ENCODE measurements at regions not wholly inside any gene's neighbourhood (a gene's known extent, or its start where the extent isn't known, plus 50 kb on each side); places are given as distances from the start of the nearest gene placed in this dataset.

- no peak for DNase-seq
These were observed 892.0 kb downstream of the GATA3 start for GRCh38 chr10:8946451-8946850.

GRCh38 chr10:8950978-8951377 lies 896.5 kb downstream of the GATA3 start:
- no peak for DNase-seq

GRCh38 chr10:8951440-8952089 lies 897.1 kb downstream of the GATA3 start:
- DNase-seq = no peak

GRCh38 chr10:8956400-8956799 lies 901.9 kb downstream of the GATA3 start:
- DNase-seq = no peak

- no peak for DNase-seq
These were observed 907.8 kb downstream of the GATA3 start for GRCh38 chr10:8962249-8962648.

GRCh38 chr10:8967061-8967460 lies 912.6 kb downstream of the GATA3 start:
- DNase-seq = no peak

GRCh38 chr10:8969853-8970252 lies 915.4 kb downstream of the GATA3 start:
- no peak for DNase-seq

- DNase-seq = no peak
These were observed 921.0 kb downstream of the GATA3 start for GRCh38 chr10:8975535-8975934.

- DNase-seq = no peak
These were observed 923.6 kb downstream of the GATA3 start for GRCh38 chr10:8978100-8978499.

GRCh38 chr10:8979976-8980375 lies 925.5 kb downstream of the GATA3 start:
- no peak for DNase-seq

GRCh38 chr10:8981277-8981676 lies 926.8 kb downstream of the GATA3 start:
- DNase-seq = no peak

GRCh38 chr10:8985651-8986050 lies 931.2 kb downstream of the GATA3 start:
- DNase-seq = no peak

- DNase-seq = no peak
These were observed 932.5 kb downstream of the GATA3 start for GRCh38 chr10:8986975-8987374.

- no peak for DNase-seq
These were observed 933.2 kb downstream of the GATA3 start for GRCh38 chr10:8987712-8988111.

GRCh38 chr10:8990280-8990987 lies 935.9 kb downstream of the GATA3 start:
- DNase-seq = no peak

GRCh38 chr10:8992009-8992408 lies 937.5 kb downstream of the GATA3 start:
- DNase-seq = no peak

- DNase-seq = no peak
These were observed 939.4 kb downstream of the GATA3 start for GRCh38 chr10:8993864-8994263.

- no peak for DNase-seq
These were observed 944.3 kb downstream of the GATA3 start for GRCh38 chr10:8998751-8999150.

GRCh38 chr10:9003122-9003521 lies 948.6 kb downstream of the GATA3 start:
- no peak for DNase-seq

GRCh38 chr10:9004736-9005135 lies 950.2 kb downstream of the GATA3 start:
- no peak for DNase-seq

GRCh38 chr10:9009505-9009904 lies 955.0 kb downstream of the GATA3 start:
- no peak for DNase-seq

- DNase-seq = no peak
These were observed 955.6 kb downstream of the GATA3 start for GRCh38 chr10:9010093-9010492.

- DNase-seq = no peak
These were observed 956.6 kb downstream of the GATA3 start for GRCh38 chr10:9010931-9011670.

- DNase-seq = no peak
These were observed 957.8 kb downstream of the GATA3 start for GRCh38 chr10:9012312-9012711.

Measured in amniotic stem cell (primary cell).